ENCODE measurements at regions not wholly inside any gene's neighbourhood (a gene's known extent, or its start where the extent isn't known, plus 50 kb on each side); places are given as distances from the start of the nearest gene placed in this dataset.

- TF ChIP-seq CTCF (IDR thresholded peaks at IDR 0.05; ENCODE audit: low read depth, low read length): no peak
- no peak overlapping the region for H3K4me3 ChIP-seq (replicated peaks in 1 of 2; ENCODE audit: low read depth in 2 of 2, low read length in 2 of 2)
Measured at GRCh38 chr2:22604136-22604535, 780.8 kb upstream of the KLHL29 start.

GRCh38 chr2:22616031-22616430 is 768.9 kb upstream of the KLHL29 start:
- TF ChIP-seq CTCF (IDR thresholded peaks at IDR 0.05; ENCODE audit: low read depth, low read length): no peak
- no peak overlapping the region for H3K4me3 ChIP-seq (replicated peaks in 1 of 2; ENCODE audit: low read depth in 2 of 2, low read length in 2 of 2)
- DNase-seq (ENCODE audit: low read depth in 2 of 2): no peak

More at GRCh38 chr2:22604136-22604535, 780.8 kb upstream of the KLHL29 start:
- no peak for DNase-seq (ENCODE audit: low read depth in 2 of 2)

GRCh38 chr2:22623620-22624019 is 761.4 kb upstream of the KLHL29 start:
- no peak for TF ChIP-seq CTCF (IDR thresholded peaks at IDR 0.05; ENCODE audit: low read depth, low read length)
- DNase-seq (ENCODE audit: low read depth in 2 of 2): no peak
- no peak overlapping the region for H3K4me3 ChIP-seq (replicated peaks in 1 of 2; ENCODE audit: low read depth in 2 of 2, low read length in 2 of 2)

GRCh38 chr2:22626621-22627020 is 758.4 kb upstream of the KLHL29 start:
- no peak for TF ChIP-seq CTCF (IDR thresholded peaks at IDR 0.05; ENCODE audit: low read depth, low read length)
- no peak for DNase-seq (ENCODE audit: low read depth in 2 of 2)
- H3K4me3 ChIP-seq (replicated peaks in 1 of 2; ENCODE audit: low read depth in 2 of 2, low read length in 2 of 2): no peak overlapping the region

- DNase-seq (ENCODE audit: low read depth in 2 of 2): no peak
- no peak overlapping the region for H3K4me3 ChIP-seq (replicated peaks in 1 of 2; ENCODE audit: low read depth in 2 of 2, low read length in 2 of 2)
- no peak for TF ChIP-seq CTCF (IDR thresholded peaks at IDR 0.05; ENCODE audit: low read depth, low read length)
Measured at GRCh38 chr2:22628221-22628620, 756.8 kb upstream of the KLHL29 start.

GRCh38 chr2:22628906-22629305 is 756.1 kb upstream of the KLHL29 start:
- TF ChIP-seq CTCF (IDR thresholded peaks at IDR 0.05; ENCODE audit: low read depth, low read length): no peak
- no peak overlapping the region for H3K4me3 ChIP-seq (replicated peaks in 1 of 2; ENCODE audit: low read depth in 2 of 2, low read length in 2 of 2)
- DNase-seq (ENCODE audit: low read depth in 2 of 2): no peak

GRCh38 chr2:22634167-22634566 is 750.8 kb upstream of the KLHL29 start:
- DNase-seq (ENCODE audit: low read depth in 2 of 2): no peak
- no peak for TF ChIP-seq CTCF (IDR thresholded peaks at IDR 0.05; ENCODE audit: low read depth, low read length)
- no peak overlapping the region for H3K4me3 ChIP-seq (replicated peaks in 1 of 2; ENCODE audit: low read depth in 2 of 2, low read length in 2 of 2)

All from cardiac fibroblast (primary cell).